ENCODE measurements at regions not wholly inside any gene's neighbourhood (a gene's known extent, or its start where the extent isn't known, plus 50 kb on each side); places are given as distances from the start of the nearest gene placed in this dataset.
"Not testable (repeated sequence)": the region's sequence is repeated elsewhere in the genome, so short reads cannot be mapped to it uniquely, and the experiment has no call there.

DNA sequence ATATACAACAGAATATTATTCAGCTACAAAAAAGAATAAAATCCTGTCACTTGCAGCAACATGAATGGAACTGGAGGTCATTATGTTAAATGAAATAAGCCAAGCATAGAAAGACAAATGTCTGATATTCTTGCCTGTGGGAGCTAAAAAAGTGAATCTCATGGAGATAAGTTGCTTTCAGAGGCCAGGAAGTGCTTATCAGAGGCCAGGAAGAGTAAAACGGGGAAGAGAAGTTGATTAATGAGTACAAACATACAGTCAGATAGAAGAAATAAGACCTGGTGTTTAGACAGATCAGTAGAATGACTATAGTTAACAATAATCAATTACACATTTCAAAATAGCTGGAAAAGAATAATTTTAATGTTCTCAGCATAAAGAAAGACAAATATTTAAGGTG is 54.4 kb upstream of the CPHXL start:
- DNase-seq = no peak

DNA sequence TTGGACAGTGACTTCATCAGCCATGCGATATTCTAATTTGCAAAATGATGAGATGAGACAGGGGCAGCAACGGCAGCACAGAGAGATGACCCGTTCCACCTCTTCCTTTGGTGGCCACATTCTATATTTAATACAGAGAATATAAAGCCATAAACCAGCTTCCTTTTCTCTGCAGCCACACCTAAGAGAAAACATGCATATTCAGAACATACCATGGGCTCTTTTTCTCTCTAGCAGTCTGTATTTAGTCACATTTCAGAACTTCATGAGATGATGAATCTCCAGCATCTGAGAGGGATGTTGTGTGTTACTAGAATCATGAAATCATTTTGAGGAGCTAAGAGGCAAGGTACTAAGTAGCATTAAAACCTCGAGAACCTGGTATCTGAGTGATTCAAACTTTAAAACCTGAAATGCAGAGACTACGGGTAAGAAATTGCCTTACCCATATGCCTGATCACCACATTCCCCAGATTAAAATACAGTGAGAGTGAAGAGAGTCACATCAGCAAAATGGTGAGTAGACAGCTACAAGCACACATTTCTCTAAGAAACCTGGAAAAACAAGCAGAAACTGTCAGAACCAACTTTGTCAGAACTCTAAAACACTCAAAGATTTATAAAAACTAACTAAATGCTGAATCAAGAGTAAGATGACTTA is 55.5 kb upstream of the CPHXL start:
- no peak for DNase-seq

DNA sequence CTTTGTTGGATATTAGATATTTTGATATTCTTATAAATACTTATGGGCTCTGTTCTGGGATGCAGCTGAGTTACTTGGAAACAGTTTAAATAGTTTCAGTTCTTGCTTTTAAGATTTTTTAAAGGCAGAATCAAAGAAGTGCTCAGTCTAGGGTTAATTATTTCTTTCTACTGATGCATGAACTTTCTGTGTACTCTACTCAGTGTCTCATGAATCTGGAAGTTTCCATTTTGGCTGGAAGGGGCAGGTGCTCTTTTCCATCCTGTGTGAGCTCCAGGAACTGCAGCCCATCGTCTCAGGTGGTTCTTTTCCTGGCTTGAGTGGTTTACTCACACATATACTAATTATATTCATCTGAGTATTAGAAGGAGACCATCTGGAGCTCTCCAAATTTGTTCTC is 61.1 kb upstream of the CPHXL start:
- no peak for DNase-seq

DNA sequence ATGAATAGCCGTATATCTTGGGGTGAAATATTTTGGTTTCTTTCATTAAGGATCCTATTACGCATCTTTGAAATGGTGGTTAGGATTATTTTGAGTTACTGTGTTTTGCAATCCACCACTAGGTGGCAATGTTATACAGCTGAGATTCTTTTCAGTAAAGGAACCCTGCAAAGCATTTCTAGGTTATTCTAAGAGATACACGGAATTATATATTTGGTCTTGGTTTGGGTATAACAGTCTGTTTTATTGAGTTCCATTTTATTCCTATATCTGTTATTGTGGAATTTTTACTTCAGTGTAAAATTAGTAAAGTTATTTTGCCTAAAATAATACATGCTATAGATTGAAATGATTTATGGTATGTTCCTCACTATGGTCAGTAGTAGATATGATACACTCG is 62.9 kb upstream of the CPHXL start:
- no peak for DNase-seq

DNA sequence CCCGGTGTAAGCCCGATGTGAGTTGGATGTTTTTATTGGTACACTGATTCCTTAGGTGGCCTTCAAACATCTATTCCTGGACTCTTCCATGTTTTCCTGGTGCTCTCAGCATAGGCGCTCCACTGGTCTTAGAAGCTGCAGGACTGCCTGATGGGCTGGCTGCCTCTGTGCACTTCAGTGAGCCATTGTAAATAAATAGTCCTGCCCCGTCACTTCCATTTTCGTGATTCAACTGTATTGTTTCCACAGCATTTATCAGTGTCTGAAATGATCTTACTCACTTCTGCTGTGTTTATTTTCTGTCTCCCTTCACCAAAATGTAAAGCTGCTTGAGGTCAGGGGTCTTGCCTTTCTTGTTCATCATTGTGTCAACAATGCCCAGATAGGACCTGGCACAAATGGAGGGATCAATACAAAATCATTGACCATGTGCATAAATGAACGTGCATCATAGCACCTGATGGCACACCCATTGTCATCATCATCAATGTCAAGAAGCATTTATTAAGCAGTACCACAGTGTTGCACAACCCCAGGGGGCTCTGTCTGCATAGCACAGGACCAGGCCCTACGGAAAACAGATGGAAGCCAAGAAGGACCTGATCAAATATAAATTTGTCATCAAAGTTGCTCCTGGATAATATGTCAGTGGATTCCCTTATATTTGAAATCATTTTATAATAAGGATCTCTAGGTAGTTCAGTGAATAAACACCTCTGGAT is 66.6 kb upstream of the CPHXL start:
- no peak for DNase-seq

DNA sequence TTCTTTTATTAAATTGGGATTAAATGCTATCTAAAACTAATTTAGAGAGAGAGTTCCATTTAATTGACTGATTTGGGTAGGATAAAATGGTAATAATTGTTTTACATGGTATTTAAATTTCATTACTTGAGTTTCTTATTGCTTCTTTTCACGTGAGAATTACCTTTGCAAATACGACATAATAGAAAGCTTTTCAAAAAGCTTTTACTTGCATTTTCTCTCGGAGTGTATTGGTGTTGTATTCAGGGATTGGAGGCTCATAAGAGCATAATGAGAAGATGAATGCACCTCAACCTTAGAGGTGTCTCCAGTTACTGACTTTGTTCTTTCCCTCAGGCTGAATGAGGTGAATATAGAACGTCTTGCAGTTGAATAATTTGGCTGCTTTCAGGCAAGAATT is 67.4 kb upstream of the CPHXL start:
- no peak for DNase-seq

DNA sequence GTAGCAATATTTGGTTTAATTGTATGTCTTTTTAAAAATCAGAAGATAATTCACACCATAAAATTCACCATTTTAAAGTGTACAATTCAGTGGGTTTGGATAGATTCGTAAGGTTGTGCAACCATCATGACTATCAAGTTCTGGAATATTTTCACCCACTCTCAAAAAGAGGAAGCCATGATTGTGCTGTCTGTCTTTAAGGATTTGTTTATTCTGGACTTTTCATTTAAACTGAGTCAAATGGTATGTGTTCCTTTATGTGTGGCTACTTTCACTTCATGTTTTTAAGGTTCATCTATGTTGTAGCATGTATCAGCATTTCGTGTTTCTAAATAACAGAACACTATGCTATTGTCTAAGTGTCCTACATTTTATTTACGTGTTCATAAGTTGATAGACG is 68.1 kb upstream of the CPHXL start:
- DNase-seq = no peak

- no peak for DNase-seq
These were observed 72.4 kb upstream of the CPHXL start for GRCh38 chr16:75798714-75799113.

GRCh38 chr16:75801307-75801706 is 75.0 kb upstream of the CPHXL start:
- no peak for DNase-seq

- no peak for DNase-seq
These were observed 77.5 kb upstream of the CPHXL start for GRCh38 chr16:75803753-75804152.

DNA sequence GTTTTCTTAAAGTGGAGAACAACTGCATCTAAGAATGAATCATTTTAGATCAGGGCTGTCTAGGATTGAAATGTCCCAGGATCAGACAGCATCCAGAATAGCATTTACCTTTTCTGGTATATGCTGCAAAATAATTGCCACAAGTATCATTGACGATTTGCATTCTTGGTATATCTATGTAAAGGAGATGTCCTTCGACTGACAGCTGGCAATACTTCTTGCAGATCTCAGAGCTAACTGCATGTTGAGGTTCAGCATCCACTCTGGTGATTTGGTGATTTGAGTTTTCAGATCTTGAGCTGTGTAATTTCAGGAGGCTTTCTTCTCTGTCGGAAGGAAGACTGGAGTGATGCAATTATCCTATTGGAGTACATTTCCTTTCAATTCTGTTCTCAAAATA is 78.1 kb upstream of the CPHXL start:
- no peak for DNase-seq

- DNase-seq = no peak
These were observed 79.7 kb upstream of the CPHXL start for GRCh38 chr16:75805946-75806345.

DNA sequence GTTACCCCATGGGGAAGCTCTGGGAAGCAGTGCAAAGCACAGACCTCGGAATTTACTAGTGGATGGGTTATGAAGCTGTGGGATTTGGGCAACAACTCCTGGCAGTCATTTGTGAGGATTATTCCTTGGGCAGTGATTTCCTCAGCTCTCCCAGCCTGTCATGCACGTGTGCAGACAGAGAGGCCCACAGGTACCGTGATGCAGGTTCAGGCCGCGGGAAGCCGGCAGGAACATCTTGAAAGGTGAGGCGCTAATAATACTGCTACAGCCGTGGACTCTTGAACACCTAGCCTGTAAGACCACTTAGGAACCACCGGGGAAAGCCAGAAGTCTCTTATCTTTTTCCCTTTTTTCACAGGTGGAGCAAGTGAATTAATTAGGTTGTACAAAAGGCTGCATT is 80.2 kb upstream of the CPHXL start:
- DNase-seq = no peak

DNA sequence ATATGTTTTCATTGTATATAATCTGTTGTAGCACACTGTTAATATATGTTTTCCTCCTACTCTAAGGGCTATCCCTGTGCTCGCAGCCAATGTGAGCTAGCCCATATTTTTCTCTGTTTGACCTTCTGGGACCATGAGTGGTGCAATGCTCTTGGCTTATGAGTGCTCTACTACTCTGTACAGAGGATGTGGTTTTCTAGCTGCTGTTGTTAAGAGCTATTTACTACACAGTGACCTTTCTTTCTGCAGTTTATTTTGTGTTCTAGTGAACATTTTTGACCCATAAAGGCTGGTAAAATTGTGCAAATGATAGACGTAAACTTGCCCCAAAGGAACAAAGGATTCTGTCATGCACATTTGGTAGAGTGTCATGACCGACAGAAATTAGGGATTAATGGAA is 84.1 kb upstream of the CPHXL start:
- DNase-seq = no peak

- no peak for DNase-seq
These were observed 84.8 kb upstream of the CPHXL start for GRCh38 chr16:75811020-75811634.

DNA sequence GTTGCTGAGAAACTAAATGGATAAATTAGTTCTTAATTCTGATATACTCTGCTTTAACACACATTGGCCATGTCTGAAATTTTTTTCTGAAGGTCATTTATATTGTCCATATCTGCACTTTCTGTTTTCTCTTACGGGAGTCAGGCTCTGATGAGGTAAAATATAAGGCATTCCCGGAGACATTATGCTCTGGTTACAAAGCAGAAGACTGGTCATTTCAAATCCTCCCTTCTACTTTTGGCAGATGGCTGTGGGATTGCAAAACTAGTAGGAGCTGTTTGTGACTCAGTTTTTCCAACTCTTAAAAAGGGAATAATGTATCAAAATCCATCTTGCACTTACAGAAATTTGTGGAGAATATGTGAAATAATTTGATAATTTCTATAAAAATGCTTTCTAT is 92.2 kb upstream of the CPHXL start:
- no peak for DNase-seq

GRCh38 chr16:75820672-75821071 is 94.4 kb upstream of the CPHXL start:
- no peak for DNase-seq

DNA sequence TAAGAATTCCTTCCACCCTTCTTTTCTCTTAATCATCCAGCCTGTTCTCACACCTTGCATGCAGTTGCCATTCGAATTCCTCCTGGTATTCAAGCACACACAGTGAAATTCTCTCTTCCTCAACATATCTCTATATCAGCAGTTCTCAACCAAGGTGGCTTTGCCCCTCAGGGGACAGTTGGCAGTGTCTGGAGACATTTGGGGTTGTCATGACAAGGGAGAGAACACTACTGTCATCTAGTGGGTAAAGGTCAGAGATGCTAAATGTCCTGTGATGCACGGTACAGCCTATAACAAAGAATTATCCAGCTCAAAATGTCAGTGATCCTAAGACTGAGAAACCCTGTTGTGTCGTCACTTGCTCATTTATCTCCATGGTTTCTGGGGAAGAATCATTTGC is 94.8 kb upstream of the CPHXL start:
- DNase-seq = no peak

GRCh38 chr16:75825750-75826149 is 99.5 kb upstream of the CPHXL start:
- not testable (repeated sequence) for DNase-seq

DNA sequence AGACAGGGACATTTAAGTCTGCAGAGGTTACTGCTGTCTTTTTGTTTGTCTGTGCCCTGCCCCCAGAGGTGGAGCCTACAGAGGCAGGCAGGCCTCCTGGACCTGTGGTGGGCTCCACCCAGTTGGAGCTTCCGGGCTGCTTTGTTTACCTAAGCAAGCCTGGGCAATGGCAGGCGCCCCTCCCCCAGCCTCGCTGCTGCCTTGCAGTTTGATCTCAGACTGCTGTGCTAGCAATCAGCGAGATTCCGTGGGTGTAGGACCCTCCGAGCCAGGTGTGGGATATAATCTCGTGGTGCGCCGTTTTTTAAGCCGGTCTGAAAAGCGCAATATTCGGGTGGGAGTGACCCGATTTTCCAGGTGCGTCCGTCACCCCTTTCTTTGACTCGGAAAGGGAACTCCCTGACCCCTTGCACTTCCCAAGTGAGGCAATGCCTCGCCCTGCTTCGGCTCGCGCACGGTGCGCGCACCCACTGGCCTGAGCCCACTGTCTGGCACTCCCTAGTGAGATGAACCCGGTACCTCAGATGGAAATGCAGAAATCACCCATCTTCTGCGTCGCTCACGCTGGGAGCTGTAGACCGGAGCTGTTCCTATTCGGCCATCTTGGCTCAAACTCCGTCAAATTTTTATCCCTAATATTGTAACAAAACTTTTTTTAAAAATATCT is 101.2 kb upstream of the CPHXL start:
- DNase-seq = not testable (repeated sequence)

DNA sequence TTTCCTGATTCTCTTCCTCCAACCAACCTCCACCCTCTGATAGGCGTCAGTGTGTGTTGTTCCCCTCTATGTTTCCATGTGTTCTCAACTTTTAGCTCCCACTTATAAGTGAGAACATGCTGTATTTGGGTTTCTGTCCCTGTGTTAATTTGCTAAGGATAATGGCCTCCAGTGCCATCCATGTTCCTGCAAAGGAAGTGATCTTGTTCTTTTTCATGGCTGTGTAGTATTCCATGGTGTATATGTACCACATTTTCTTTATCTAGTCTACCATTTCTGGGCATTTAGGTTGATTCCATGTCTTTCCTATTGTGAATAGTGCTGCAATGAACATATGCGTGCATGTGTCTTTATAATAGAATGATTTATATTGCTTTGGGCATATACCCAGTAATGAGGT is 107.1 kb upstream of the CPHXL start:
- not testable (repeated sequence) for DNase-seq

DNA sequence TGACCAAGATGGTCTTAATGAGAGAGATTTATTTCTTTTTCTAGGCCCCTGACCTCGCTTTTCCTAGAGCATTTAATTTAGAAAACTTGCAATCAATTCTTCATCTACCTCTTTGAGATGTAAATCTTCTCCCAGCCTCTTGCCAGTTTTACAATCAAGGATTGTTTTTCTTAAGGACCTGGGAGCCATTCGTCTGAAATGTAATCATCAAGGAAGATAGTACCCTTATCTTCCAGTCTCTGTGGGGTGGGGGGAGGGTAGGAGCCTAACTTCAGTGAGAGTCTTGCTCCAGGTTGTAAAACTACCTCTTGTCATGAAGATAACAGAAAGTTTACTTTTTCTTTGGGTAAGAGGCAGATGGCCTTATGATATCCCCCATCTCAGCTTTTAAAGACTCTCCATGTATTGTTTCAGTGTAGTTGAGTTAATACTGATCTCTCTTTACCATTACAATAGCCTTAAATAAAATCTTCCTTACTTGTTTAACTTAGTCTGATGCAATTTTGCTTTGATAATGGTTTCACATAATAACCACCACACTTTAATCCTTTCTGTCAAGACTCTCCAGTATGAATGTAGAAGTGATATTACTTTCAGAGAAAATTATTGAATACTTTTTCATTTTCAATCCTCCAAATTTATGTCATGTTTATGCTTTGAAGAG is 110.2 kb upstream of the CPHXL start:
- DNase-seq = no peak

GRCh38 chr16:75837264-75837663 is 111.0 kb upstream of the CPHXL start:
- DNase-seq = no peak

All from SIG-M5 (cell line).